Osteoblast (primary cell): ENCODE measurements at regions not wholly inside any gene's neighbourhood (a gene's known extent, or its start where the extent isn't known, plus 50 kb on each side); places are given as distances from the start of the nearest gene placed in this dataset.

Source experiments
- DNase-seq: peaks from one replicate; pipeline ENCODE4 v3.0.0; 2011; ENCODE audit warnings: low spot score, mixed read lengths; ENCODE audit not compliant: insufficient read length; ENCODE audit errors: missing footprints
- H2AFZ ChIP-seq: 2 replicates; pipeline ENCODE4 v1.6.0; 2011; ENCODE audit warnings: mild to moderate bottlenecking, low read length
- H3K27ac ChIP-seq: 2 replicates; pipeline ENCODE4 v1.5.1; 2011; ENCODE audit warnings: mild to moderate bottlenecking, low read depth, low read length, moderate library complexity
- H3K27me3 ChIP-seq: 2 replicates; pipeline ENCODE4 v1.6.0; 2012; ENCODE audit warnings: mild to moderate bottlenecking, control low read depth, inconsistent platforms, low read length, moderate library complexity; ENCODE audit not compliant: insufficient read depth
- H3K36me3 ChIP-seq: 2 replicates; pipeline ENCODE4 v1.5.1; 2011; ENCODE audit warnings: mild to moderate bottlenecking, low read length, control low read depth, moderate library complexity; ENCODE audit not compliant: insufficient read depth
- H3K4me1 ChIP-seq: 2 replicates; pipeline ENCODE4 v1.5.1; 2011; ENCODE audit warnings: mild to moderate bottlenecking, low read length, control low read depth, moderate library complexity; ENCODE audit not compliant: insufficient read depth
- H3K4me2 ChIP-seq: 2 replicates; pipeline ENCODE4 v1.6.0; 2011; ENCODE audit warnings: mild to moderate bottlenecking, low read length; ENCODE audit not compliant: insufficient read depth
- H3K4me3 ChIP-seq: fragments of 200-600 bp; sonication (generic); 3 replicates; pipeline ENCODE4 v1.5.1; 2012; ENCODE audit warnings: mild to moderate bottlenecking, low read length, inconsistent platforms; ENCODE audit not compliant: insufficient read depth
- H3K79me2 ChIP-seq: 2 replicates; pipeline ENCODE4 v1.6.0; 2012; ENCODE audit warnings: mild to moderate bottlenecking, low read length, control low read depth, inconsistent platforms; ENCODE audit not compliant: insufficient read depth
- H3K9me3 ChIP-seq: 2 replicates; pipeline ENCODE4 v1.5.1; 2011; ENCODE audit warnings: low read depth, low read length, control low read depth
- H4K20me1 ChIP-seq: 2 replicates; pipeline ENCODE4 v1.6.0; 2012; ENCODE audit warnings: mild to moderate bottlenecking, low read length, control low read depth; ENCODE audit not compliant: insufficient read depth
- TF ChIP-seq, protein P1 (sequence below): IDR thresholded peaks from 2 replicates; pipeline ENCODE4 v1.5.1; 2011; ENCODE audit warnings: mild to moderate bottlenecking, low read depth, low read length, moderate library complexity; ENCODE audit errors: extremely low read depth

GRCh38 chr2:36059691-36060090 lies 295.9 kb upstream of the CRIM1 start:
- no peak overlapping the region for H3K27ac ChIP-seq
- H3K27me3 ChIP-seq, result no peaks in the 10 kb centered on the region
- H3K36me3 ChIP-seq, result no peaks in the 10 kb centered on the region
- no peaks in the 10 kb centered on the region for H3K4me1 ChIP-seq
- TF ChIP-seq, protein P1, sequence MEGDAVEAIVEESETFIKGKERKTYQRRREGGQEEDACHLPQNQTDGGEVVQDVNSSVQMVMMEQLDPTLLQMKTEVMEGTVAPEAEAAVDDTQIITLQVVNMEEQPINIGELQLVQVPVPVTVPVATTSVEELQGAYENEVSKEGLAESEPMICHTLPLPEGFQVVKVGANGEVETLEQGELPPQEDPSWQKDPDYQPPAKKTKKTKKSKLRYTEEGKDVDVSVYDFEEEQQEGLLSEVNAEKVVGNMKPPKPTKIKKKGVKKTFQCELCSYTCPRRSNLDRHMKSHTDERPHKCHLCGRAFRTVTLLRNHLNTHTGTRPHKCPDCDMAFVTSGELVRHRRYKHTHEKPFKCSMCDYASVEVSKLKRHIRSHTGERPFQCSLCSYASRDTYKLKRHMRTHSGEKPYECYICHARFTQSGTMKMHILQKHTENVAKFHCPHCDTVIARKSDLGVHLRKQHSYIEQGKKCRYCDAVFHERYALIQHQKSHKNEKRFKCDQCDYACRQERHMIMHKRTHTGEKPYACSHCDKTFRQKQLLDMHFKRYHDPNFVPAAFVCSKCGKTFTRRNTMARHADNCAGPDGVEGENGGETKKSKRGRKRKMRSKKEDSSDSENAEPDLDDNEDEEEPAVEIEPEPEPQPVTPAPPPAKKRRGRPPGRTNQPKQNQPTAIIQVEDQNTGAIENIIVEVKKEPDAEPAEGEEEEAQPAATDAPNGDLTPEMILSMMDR, result no peak
- no peaks in the 10 kb centered on the region for H3K79me2 ChIP-seq
- DNase-seq, result no peak
- no peak overlapping the region for H3K4me3 ChIP-seq
- no peaks in the 10 kb centered on the region for H3K9me3 ChIP-seq
- no peaks in the 10 kb centered on the region for H4K20me1 ChIP-seq
- H2AFZ ChIP-seq, result no peak overlapping the region
- no peak overlapping the region for H3K4me2 ChIP-seq

DNA sequence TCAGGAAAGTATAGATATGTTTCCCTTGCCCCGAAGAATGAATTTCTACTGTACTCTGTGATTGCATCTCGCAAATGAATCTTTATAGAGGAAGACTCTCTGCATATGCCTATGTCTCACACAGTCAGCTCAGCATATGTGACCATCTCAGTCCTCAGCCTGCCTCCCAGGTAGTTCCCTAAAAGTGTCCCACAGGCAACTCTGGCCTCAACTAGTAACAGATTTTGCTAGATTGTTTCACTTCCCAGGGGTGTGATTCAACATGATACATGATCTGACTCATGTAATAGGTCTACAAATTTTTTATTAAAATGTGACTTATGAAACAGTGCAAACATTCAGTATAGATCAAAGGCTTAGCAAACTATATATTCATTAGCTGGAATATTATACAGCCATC lies 296.6 kb upstream of the CRIM1 start:
- H4K20me1 ChIP-seq, result no peaks in the 10 kb centered on the region

DNA sequence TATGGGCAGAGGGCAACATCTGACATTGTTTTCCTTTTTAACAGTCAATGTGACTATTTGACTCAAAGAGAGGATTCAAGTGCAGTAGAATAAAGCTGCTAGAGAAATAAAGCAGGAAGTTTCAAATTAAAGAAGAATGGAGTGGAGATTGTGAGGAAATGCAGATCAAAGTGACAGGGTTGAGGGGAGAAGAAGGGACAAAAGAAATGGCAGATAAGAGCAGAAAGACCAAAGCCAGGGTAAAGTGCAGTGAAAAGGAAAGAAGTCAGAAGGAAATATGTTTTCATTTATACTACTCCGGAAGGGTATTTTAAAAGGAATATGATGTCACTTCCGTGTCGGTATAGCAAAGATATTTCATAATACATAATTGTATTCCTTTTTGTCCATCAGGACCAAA lies 297.5 kb upstream of the CRIM1 start:
- Histone ChIP-seq H2AFZ (no peak overlapping the region), H3K36me3 (no peaks in the 10 kb centered on the region), H3K27ac (no peak overlapping the region)

More for the DNA sequence above, 296.6 kb upstream of the CRIM1 start:
- H3K27ac ChIP-seq, result no peak overlapping the region
- no peaks in the 10 kb centered on the region for H3K27me3 ChIP-seq
- DNase-seq, result no peak
- no peak overlapping the region for H3K4me2 ChIP-seq
- H3K36me3 ChIP-seq, result no peaks in the 10 kb centered on the region
- no peaks in the 10 kb centered on the region for H3K4me1 ChIP-seq
- H2AFZ ChIP-seq, result no peak overlapping the region
- H3K9me3 ChIP-seq, result no peaks in the 10 kb centered on the region
- H3K4me3 ChIP-seq, result no peak overlapping the region
- TF ChIP-seq, protein P1, result no peak
- no peaks in the 10 kb centered on the region for H3K79me2 ChIP-seq

DNA sequence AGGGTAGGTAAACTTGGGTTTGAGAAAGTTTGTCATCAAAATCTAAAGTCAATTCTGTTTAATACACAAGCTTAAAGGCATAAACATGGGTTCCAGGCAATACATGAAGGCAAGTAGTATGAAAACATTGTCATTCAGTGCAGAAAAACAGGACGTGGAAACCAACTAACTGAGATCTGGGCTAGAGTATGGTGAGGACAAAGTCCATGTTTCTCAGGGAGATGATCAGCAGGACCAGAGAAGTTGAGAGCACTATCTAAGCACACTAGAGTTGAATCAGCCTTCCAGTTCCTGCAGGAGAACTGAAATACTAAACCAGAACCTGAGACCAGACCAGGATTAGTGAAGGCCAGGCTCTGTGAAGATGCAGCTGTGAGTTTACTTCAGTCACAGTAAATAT lies 302.8 kb upstream of the CRIM1 start:
- Histone ChIP-seq H3K36me3 (no peaks in the 10 kb centered on the region), H3K4me1 (no peaks in the 10 kb centered on the region), H3K27me3 (no peaks in the 10 kb centered on the region), H3K4me2 (no peak overlapping the region), H4K20me1 (no peaks in the 10 kb centered on the region), H2AFZ (no peak overlapping the region), H3K27ac (no peak overlapping the region), H3K79me2 (no peaks in the 10 kb centered on the region), H3K9me3 (no peaks in the 10 kb centered on the region), H3K4me3 (no peak overlapping the region)
- TF ChIP-seq, protein P1, result no peak
- DNase-seq, result no peak

More for the DNA sequence above, 297.5 kb upstream of the CRIM1 start:
- Histone ChIP-seq H3K79me2 (no peaks in the 10 kb centered on the region), H4K20me1 (no peaks in the 10 kb centered on the region), H3K9me3 (no peaks in the 10 kb centered on the region), H3K4me3 (no peak overlapping the region), H3K4me2 (no peak overlapping the region), H3K27me3 (no peaks in the 10 kb centered on the region), H3K4me1 (no peaks in the 10 kb centered on the region)
- TF ChIP-seq, protein P1, result no peak
- DNase-seq, result no peak
